ENCODE measurements at regions not wholly inside any gene's neighbourhood (a gene's known extent, or its start where the extent isn't known, plus 50 kb on each side); places are given as distances from the start of the nearest gene placed in this dataset.

DNA sequence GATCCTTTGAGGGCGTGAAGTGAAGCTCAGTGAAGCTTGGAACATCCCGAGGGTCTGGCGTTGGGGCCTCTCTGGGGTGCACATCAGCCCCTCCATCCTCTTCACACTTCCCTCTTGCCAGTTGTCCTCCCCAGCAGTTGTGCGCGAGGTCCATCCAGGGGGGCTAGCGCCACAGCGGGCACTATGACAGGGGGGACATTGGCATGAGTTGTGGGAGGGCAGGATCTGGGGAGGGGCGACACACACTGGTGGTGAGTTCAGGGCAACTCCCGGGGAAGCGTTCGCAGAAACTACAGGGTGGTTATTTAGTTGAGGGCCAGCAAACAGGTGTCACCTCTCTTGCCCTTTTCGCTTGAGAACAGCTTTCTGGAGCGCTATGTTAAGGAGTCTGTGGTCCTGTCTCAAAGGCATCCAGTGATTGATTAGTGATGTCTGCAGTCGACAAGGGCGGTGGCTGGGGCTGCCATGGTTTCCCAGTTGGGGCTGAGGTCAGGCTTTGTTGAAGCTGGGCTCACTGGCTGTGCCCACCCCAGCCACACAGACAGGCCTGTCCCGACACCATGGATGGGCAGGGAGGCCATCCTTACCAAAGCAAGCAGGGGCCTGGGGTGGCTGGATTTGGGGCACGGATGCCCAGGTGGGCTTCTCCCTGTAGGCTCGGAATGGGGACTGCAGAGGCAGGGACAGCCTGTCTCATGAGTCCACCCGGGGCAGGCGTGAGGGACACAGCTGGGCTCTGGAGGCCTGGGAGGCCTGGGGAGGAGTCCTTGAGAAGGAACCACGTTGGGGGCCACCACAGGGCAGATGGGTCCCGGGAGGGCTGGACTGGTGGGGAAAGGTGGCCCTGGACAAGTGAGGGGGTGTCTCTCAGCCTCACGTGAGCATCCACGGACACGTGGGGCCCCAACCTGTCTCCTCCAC lies 59.4 kb downstream of the UNCX start:
- Histone ChIP-seq H3K27me3 (no peaks in the 10 kb centered on the region), H3K4me3 (no peak overlapping the region), H3K27ac (no peak overlapping the region), H3K4me1 (peaks cover 0 to 5% (median 0%) of the 10 kb centered on the region in 4 donors), H3K9me3 (no peaks in the 10 kb centered on the region), H3K36me3 (no peaks in the 10 kb centered on the region)
- WGBS (ENCODE audit: insufficient coverage, low coverage, low lambda C conversion rate, missing lambda C conversion rate), result 89% methylated on average over 5 of the region's 25 CpGs
- DNase-seq, result peak in 2 of 3 donors; percentile 7 to 41
- no peak for ATAC-seq
- TF ChIP-seq POLR2A (IDR thresholded peaks at IDR 0.05), result no peak
- TF ChIP-seq, protein P1, sequence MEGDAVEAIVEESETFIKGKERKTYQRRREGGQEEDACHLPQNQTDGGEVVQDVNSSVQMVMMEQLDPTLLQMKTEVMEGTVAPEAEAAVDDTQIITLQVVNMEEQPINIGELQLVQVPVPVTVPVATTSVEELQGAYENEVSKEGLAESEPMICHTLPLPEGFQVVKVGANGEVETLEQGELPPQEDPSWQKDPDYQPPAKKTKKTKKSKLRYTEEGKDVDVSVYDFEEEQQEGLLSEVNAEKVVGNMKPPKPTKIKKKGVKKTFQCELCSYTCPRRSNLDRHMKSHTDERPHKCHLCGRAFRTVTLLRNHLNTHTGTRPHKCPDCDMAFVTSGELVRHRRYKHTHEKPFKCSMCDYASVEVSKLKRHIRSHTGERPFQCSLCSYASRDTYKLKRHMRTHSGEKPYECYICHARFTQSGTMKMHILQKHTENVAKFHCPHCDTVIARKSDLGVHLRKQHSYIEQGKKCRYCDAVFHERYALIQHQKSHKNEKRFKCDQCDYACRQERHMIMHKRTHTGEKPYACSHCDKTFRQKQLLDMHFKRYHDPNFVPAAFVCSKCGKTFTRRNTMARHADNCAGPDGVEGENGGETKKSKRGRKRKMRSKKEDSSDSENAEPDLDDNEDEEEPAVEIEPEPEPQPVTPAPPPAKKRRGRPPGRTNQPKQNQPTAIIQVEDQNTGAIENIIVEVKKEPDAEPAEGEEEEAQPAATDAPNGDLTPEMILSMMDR (IDR thresholded peaks at IDR 0.05), result no peak
- intact Hi-C loops (cut with DNase I), result no loop called here

DNA sequence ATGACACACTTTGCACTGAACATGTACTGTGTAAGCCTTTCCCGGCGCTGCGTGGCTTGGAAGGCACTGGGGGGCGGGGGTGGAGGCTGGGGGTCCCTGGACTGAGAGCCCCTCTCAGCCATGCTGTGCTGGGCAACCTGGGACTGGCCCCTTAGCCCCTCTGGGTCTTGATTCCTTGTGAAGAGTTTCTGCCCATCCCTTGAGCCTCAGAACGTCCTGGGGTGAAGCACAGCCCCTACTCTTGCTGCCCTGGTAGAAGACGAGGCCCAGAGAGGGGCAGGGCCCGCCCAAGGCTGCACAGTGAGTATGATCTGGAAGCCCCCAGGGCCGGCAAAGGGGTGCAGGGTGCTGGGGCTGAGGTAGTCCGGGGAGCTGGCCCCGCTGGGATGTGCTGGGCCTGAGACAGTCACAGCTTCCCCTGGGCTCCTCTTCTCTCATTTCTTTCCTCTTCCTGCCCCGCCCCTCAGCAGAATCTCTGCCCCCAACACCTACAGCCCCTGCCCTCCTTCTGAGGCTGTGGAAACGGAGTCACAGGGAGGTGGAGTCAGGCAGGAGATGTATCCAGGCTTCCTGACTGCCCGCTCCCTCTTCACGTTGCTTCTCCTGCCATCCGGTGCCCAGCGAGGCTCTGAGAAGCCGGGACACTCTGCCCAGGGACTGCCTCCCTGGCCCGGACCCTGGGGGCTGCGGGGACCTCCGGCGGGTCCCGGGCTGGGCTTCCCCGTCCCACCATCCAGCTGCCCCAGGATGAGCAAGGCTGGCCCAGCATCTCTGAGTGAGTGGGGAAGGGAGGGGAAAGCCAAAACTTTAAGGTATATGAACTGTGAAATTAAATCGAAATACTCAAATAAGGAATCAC lies 60.5 kb downstream of the UNCX start:
- Histone ChIP-seq H3K27ac (no peak overlapping the region), H3K36me3 (no peaks in the 10 kb centered on the region), H3K4me1 (peaks cover 0 to 5% (median 0%) of the 10 kb centered on the region in 4 donors), H3K9me3 (no peaks in the 10 kb centered on the region), H3K27me3 (no peaks in the 10 kb centered on the region), H3K4me3 (no peak overlapping the region)
- 7% methylated on average over 7 of the region's 24 CpGs for WGBS (ENCODE audit: insufficient coverage, low coverage, low lambda C conversion rate, missing lambda C conversion rate)
- intact Hi-C loops (cut with DNase I), result no loop called here
- DNase-seq (peak in 1 of 3 donors; percentile 37), ATAC-seq (no peak)
- no peak for TF ChIP-seq POLR2A (IDR thresholded peaks at IDR 0.05)
- TF ChIP-seq, protein P1 (IDR thresholded peaks at IDR 0.05), result no peak

DNA sequence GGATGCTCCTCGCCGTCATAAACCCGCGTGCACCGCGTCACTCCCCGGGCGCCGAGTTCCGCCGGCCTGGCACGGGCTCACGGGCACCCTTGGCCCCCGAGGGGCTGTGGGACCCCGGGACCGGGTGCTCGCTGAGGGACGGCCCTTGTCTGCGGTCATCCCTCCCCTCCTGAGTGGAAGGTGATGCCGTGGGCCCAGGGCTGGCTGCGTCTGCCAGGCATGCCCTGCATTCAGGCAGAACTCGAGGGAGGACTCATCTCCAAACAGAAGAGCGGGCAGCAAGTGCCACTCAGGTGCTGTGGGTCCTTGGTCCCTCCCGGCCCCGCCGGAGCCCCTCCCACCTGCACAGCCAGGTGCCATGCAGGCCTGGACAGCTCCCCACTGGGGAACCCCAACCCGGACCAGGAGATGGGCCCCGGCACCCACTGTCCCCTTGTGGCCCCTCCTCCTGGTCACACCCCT lies 61.3 kb downstream of the UNCX start:
- Histone ChIP-seq H3K27ac (no peak overlapping the region), H3K27me3 (no peaks in the 10 kb centered on the region), H3K36me3 (no peaks in the 10 kb centered on the region), H3K4me1 (peaks cover 0 to 5% (median 0%) of the 10 kb centered on the region in 4 donors), H3K9me3 (no peaks in the 10 kb centered on the region), H3K4me3 (no peak overlapping the region)
- intact Hi-C loops (cut with DNase I), result no loop called here
- TF ChIP-seq, protein P1 (IDR thresholded peaks at IDR 0.05), result no peak
- TF ChIP-seq POLR2A (IDR thresholded peaks at IDR 0.05), result no peak
- 69% methylated on average over 11 of the region's 28 CpGs for WGBS (ENCODE audit: insufficient coverage, low coverage, low lambda C conversion rate, missing lambda C conversion rate)
- peak in 1 of 3 donors; percentile 48 for DNase-seq
- ATAC-seq, result no peak

DNA sequence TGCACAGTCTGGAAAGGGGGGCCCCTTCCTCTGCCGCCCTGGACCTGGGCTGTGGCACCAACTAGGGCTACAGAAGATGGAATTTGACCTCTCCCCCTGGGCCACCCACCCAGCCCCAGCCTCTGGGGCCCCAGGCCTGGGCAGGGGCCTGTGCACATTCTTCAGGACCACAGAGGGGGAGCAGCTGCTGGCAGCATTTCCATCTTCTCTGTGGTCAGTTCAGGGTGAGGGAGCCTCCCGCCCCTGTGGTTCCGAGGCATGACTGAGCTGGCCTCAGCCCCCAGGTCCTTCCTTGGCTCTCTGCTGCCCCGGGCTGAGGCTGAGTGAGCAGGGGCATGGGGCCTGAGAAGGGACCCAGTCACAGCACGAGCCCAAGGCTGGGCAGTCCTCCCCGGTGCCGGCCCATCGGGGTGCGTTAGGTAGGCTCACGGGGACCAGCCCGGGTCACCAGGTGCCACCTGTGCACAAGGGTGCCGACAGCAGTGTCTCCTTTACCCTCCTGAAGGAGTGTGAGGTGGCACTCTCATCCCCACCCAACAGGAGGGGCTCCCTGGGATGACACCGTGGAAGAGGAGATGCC lies 63.2 kb downstream of the UNCX start:
- intact Hi-C loops (cut with DNase I), result no loop called here
- ATAC-seq, result no peak
- H3K27ac ChIP-seq, result no peak overlapping the region
- H3K27me3 ChIP-seq, result no peaks in the 10 kb centered on the region
- DNase-seq, result peak in 1 of 3 donors; percentile 28
- H3K4me3 ChIP-seq, result no peak overlapping the region
- H3K36me3 ChIP-seq, result no peaks in the 10 kb centered on the region
- TF ChIP-seq, protein P1 (IDR thresholded peaks at IDR 0.05), result no peak
- TF ChIP-seq POLR2A (IDR thresholded peaks at IDR 0.05), result no peak
- H3K9me3 ChIP-seq, result no peaks in the 10 kb centered on the region
- WGBS (ENCODE audit: insufficient coverage, low coverage, low lambda C conversion rate, missing lambda C conversion rate), result no CpG with 5 or more reads among the region's 13 CpGs
- H3K4me1 ChIP-seq, result no peaks in the 10 kb centered on the region

Measured in right lobe of liver (tissue), 6 donors.